H9 (cell line): ENCODE measurements at regions not wholly inside any gene's neighbourhood (a gene's known extent, or its start where the extent isn't known, plus 50 kb on each side); places are given as distances from the start of the nearest gene placed in this dataset.

Experiments
- DNase-seq: peaks from one replicate; pipeline ENCODE4 v3.0.0-alpha.2; 2017
- H2AFZ ChIP-seq: one replicate; pipeline ENCODE4 v1.6.1; 2013; ENCODE audit warnings: mild to moderate bottlenecking, low read length, control low read depth, moderate library complexity
- H2AK5ac ChIP-seq: 2 replicates; pipeline ENCODE4 v1.6.1; 2013; ENCODE audit warnings: low read length, control low read depth, mixed read lengths; ENCODE audit not compliant: insufficient read length
- H2BK120ac ChIP-seq: one replicate; pipeline ENCODE4 v1.6.1; 2013; ENCODE audit warnings: low read depth, mild to moderate bottlenecking, low read length, control low read depth, inconsistent platforms; ENCODE audit not compliant: poor library complexity, severe bottlenecking
- H2BK12ac ChIP-seq: 2 replicates; pipeline ENCODE4 v1.6.1; 2013; ENCODE audit warnings: low read length, control low read depth, mixed read lengths, low read depth; ENCODE audit not compliant: insufficient read length
- H2BK15ac ChIP-seq: 2 replicates; pipeline ENCODE4 v1.6.1; 2013; ENCODE audit warnings: low read depth, low read length, control low read depth
- H2BK20ac ChIP-seq: one replicate; pipeline ENCODE4 v1.6.1; 2013; ENCODE audit warnings: low read depth, mild to moderate bottlenecking, low read length, control low read depth, inconsistent platforms; ENCODE audit not compliant: poor library complexity, severe bottlenecking
- H2BK5ac ChIP-seq: 2 replicates; pipeline ENCODE4 v1.6.1; 2013; ENCODE audit warnings: low read length, control low read depth, mixed read lengths; ENCODE audit not compliant: insufficient read length
- H3K14ac ChIP-seq: 2 replicates; pipeline ENCODE4 v1.6.1; 2013; ENCODE audit warnings: low read length, control low read depth; ENCODE audit not compliant: insufficient read depth
- H3K18ac ChIP-seq: 2 replicates; pipeline ENCODE4 v1.6.1; 2013; ENCODE audit warnings: low read depth, mild to moderate bottlenecking, mixed read lengths, low read length, control low read depth; ENCODE audit not compliant: insufficient read length
- H3K23ac ChIP-seq: 2 replicates; pipeline ENCODE4 v1.6.1; 2013; ENCODE audit warnings: low read length, control low read depth, mixed read lengths, low read depth; ENCODE audit not compliant: insufficient read length
- H3K23me2 ChIP-seq: 2 replicates; pipeline ENCODE4 v1.6.1; 2013; ENCODE audit warnings: low read depth, mild to moderate bottlenecking, mixed read lengths, low read length, control low read depth; ENCODE audit not compliant: insufficient read length, poor library complexity, severe bottlenecking
- H3K27ac ChIP-seq: 2 replicates; pipeline ENCODE4 v1.5.1; 2013; ENCODE audit warnings: low read length, control low read depth, mixed read lengths, low read depth; ENCODE audit not compliant: insufficient read length
- H3K27me3 ChIP-seq: 2 replicates; pipeline ENCODE4 v1.6.1; 2013; ENCODE audit warnings: low read length, control low read depth, inconsistent platforms; ENCODE audit not compliant: insufficient read depth
- H3K4ac ChIP-seq: 2 replicates; pipeline ENCODE4 v1.6.1; 2013; ENCODE audit warnings: low read depth, mild to moderate bottlenecking, control low read depth, inconsistent platforms, low read length, moderate library complexity
- H3K4me1 ChIP-seq: 2 replicates; pipeline ENCODE4 v1.6.1; 2013; ENCODE audit warnings: low read length, control low read depth, inconsistent platforms; ENCODE audit not compliant: insufficient read depth
- H3K4me2 ChIP-seq: 2 replicates; pipeline ENCODE4 v1.6.1; 2013; ENCODE audit warnings: low read length, control low read depth, mixed read lengths; ENCODE audit not compliant: insufficient read length, insufficient read depth
- H3K56ac ChIP-seq: 2 replicates; pipeline ENCODE4 v1.6.1; 2013; ENCODE audit warnings: low read depth, mild to moderate bottlenecking, mixed read lengths, low read length, control low read depth; ENCODE audit not compliant: insufficient read length
- H3K79me1 ChIP-seq: 2 replicates; pipeline ENCODE4 v1.6.1; 2013; ENCODE audit warnings: low read depth, mild to moderate bottlenecking, moderate library complexity, low read length, control low read depth, inconsistent platforms; ENCODE audit not compliant: insufficient read depth, poor library complexity, severe bottlenecking
- H3K79me2 ChIP-seq: 2 replicates; pipeline ENCODE4 v1.6.1; 2013; ENCODE audit warnings: low read length, control low read depth, inconsistent platforms; ENCODE audit not compliant: insufficient read depth
- H3K9ac ChIP-seq: 2 replicates; pipeline ENCODE4 v1.6.1; 2013; ENCODE audit warnings: low read length, control low read depth, mixed read lengths; ENCODE audit not compliant: insufficient read length; ENCODE audit errors: extremely low read depth
- H3K9me3 ChIP-seq: one replicate; pipeline ENCODE4 v1.6.1; 2013; ENCODE audit warnings: low read depth, low read length, inconsistent platforms; ENCODE audit not compliant: control insufficient read depth
- H3T11ph ChIP-seq: one replicate; pipeline ENCODE4 v1.6.1; 2013; ENCODE audit warnings: mild to moderate bottlenecking, low read length, control low read depth, inconsistent platforms
- H4K20me1 ChIP-seq: one replicate; pipeline ENCODE4 v1.6.1; 2013; ENCODE audit not compliant: control insufficient read depth, insufficient read length, insufficient read depth
- H4K5ac ChIP-seq: 2 replicates; pipeline ENCODE4 v1.6.1; 2013; ENCODE audit warnings: low read depth, mild to moderate bottlenecking, mixed read lengths, low read length, control low read depth; ENCODE audit not compliant: insufficient read length
- H4K8ac ChIP-seq: replicated peaks from 2 replicates; pipeline ENCODE4 v1.6.1; 2013; ENCODE audit warnings: low read length, control low read depth, mixed read lengths, low read depth; ENCODE audit not compliant: insufficient read length
- H4K91ac ChIP-seq: 2 replicates; pipeline ENCODE4 v1.6.1; 2013; ENCODE audit warnings: low read depth, mild to moderate bottlenecking, moderate library complexity, mixed read lengths, low read length, control low read depth; ENCODE audit not compliant: insufficient read length
- H3K27ac Mint-ChIP-seq, 3 experiments: 2 replicates in 2 of 3; 3 replicates in 1 of 3; pipeline ENCODE4 v1.8.0; 2020 to 2021; ENCODE audit warnings: mixed read lengths in 3 of 3, mild to moderate bottlenecking in 1 of 3, moderate library complexity in 1 of 3
- H3K27me3 Mint-ChIP-seq: 2 replicates; pipeline ENCODE4 v1.8.0; 2021; ENCODE audit warnings: low read depth, mild to moderate bottlenecking, moderate library complexity, mixed read lengths
- H3K36me3 Mint-ChIP-seq, 3 experiments: 2 replicates in 2 of 3; 3 replicates in 1 of 3; pipeline ENCODE4 v1.8.0; 2020 to 2021; ENCODE audit warnings: low read depth in 3 of 3, mixed read lengths in 3 of 3; ENCODE audit not compliant: insufficient read depth in 1 of 3
- H3K4me1 Mint-ChIP-seq, 2 experiments: 2 replicates each; pipeline ENCODE4 v1.8.0; 2020; ENCODE audit warnings: mixed read lengths in 2 of 2
- H3K4me3 Mint-ChIP-seq, 2 experiments: 2 replicates in 1 of 2; 3 replicates in 1 of 2; pipeline ENCODE4 v1.8.0; 2020 to 2021; ENCODE audit warnings: mild to moderate bottlenecking in 2 of 2, mixed read lengths in 2 of 2, moderate library complexity in 1 of 2
- H3K9me3 Mint-ChIP-seq, 2 experiments: 2 replicates in 1 of 2; 3 replicates in 1 of 2; pipeline ENCODE4 v1.8.0; 2020; ENCODE audit warnings: mild to moderate bottlenecking in 2 of 2, mixed read lengths in 2 of 2, moderate library complexity in 1 of 2
- CTCF ChIP-seq: fragments of 200-600 bp; sonication (generic); conservative IDR thresholded peaks from 3 replicates; pipeline ENCODE4 v1.8.0; 2021; ENCODE audit warnings: antibody characterized with exemption, mild to moderate bottlenecking
- WGBS: extraction: QIAGEN DNeasy Blood & Tissue Kit; methylation state at CpG from one replicate; pipeline ENCODE4 v1.1.7; 2013; ENCODE audit warnings: missing lambda C conversion rate, low lambda C conversion rate, mixed read lengths; ENCODE audit not compliant: insufficient read length; ENCODE audit errors: extremely low coverage; 5-methylcytosine and 5-hydroxymethylcytosine counted together

- Histone ChIP-seq H3K27me3 (no peaks in the 10 kb centered on the region), H4K8ac (no peak overlapping the region), H3K27ac (no peak overlapping the region), H2BK15ac (no peak overlapping the region), H3K18ac (no peak overlapping the region), H2BK5ac (no peak overlapping the region), H4K5ac (no peak overlapping the region), H3K79me2 (no peaks in the 10 kb centered on the region), H3K14ac (no peak overlapping the region), H3K9ac (no peak overlapping the region), H2BK20ac (no peak overlapping the region), H2BK120ac (no peak overlapping the region), H3K9me3 (no peaks in the 10 kb centered on the region), H4K91ac (no peak overlapping the region), H3T11ph (no peak overlapping the region), H3K23ac (no peak overlapping the region), H4K20me1 (no peaks in the 10 kb centered on the region), H3K79me1 (no peaks in the 10 kb centered on the region), H3K23me2 (no peaks in the 10 kb centered on the region), H3K4me1 (no peaks in the 10 kb centered on the region; the same call in 1 of the 2 replicates), H2AFZ (no peak overlapping the region), H3K4ac (no peak overlapping the region), H3K4me2 (no peak overlapping the region), H2BK12ac (no peak overlapping the region), H2AK5ac (no peak overlapping the region), H3K56ac (no peak overlapping the region)
- Mint-ChIP-seq H3K9me3 (no peaks in the 10 kb centered on the region; a peak in 1 of 5 replicates), H3K27me3 (no peaks in the 10 kb centered on the region; the same call in 1 of the 2 replicates), H3K27ac (no peak overlapping the region), H3K4me1 (0 out of 4 replicates have a peak, but pooled peaks cover 0 to 3% of the 10 kb centered on the region in 2 experiments), H3K4me3 (no peak overlapping the region), H3K36me3 (peaks cover 0 to 2% (median 0%) of the 10 kb centered on the region in 3 experiments; a peak in 1 of 7 replicates)
- no CpG with 5 or more reads among the region's 6 CpGs for WGBS
- TF ChIP-seq CTCF, result no peak
- DNase-seq, result no peak
Observed at GRCh38 chr3:33932010-33932764, 133.8 kb downstream of the PDCD6IP start.
